ENCODE measurements at regions not wholly inside any gene's neighbourhood (a gene's known extent, or its start where the extent isn't known, plus 50 kb on each side); places are given as distances from the start of the nearest gene placed in this dataset.
A peak's percentile ranks its signal among the peaks of the same experiment; 100 is the strongest.

DNA sequence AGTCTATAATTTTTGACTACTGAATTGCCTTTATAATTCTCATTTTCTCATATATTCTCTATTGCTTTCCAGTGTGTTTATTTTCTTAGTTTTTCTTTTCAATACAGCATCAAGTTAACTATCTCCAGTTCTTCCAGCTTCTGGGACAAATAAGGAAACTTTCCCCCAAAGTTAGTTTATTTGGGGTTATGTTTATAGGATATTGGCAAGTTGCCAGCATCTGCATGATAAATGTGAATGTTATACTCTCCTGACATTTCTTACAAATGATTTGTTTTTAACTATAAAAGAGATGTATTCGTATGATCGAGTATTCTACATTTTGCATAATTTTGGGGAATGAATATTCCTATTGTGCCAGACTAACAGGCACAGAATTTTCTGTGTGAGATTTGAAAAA lies 140.6 kb upstream of the KCNJ3 start:
- TF ChIP-seq NFIC (IDR thresholded peaks at IDR 0.05): peak; percentile 95
- TF ChIP-seq SLC30A9 (CRISPR knock-in tag; IDR thresholded peaks at IDR 0.05): no peak
- TF ChIP-seq NFIX (CRISPR knock-in tag; IDR thresholded peaks at IDR 0.05; ENCODE audit: low read depth): peak; percentile 97
- no peak for TF ChIP-seq CREM (IDR thresholded peaks at IDR 0.05; ENCODE audit: low read depth)
- Histone ChIP-seq H3K36me3 (ENCODE audit: control insufficient read depth, insufficient read depth, low read length) (no peaks in the 10 kb centered on the region), H3K4me2 (ENCODE audit: insufficient read depth, low read length) (no peak overlapping the region), H4K20me1 (replicated peaks; ENCODE audit: control insufficient read depth, insufficient read depth, low read length) (no peaks in the 10 kb centered on the region), H3K9me1 (ENCODE audit: control insufficient read depth, insufficient read depth, low read length) (no peaks in the 10 kb centered on the region), H3K4me3 (no peak overlapping the region), H3K9me3 (replicated peaks; ENCODE audit: control insufficient read depth, insufficient read depth, low read depth, low read length) (no peaks in the 10 kb centered on the region), H3K79me2 (ENCODE audit: control insufficient read depth, insufficient read depth, low read length) (no peaks in the 10 kb centered on the region), H3K4me1 (replicated peaks in 1 of 2; ENCODE audit: control insufficient read depth in 2 of 2, insufficient read depth in 2 of 2, low read length in 2 of 2) (no peaks in the 10 kb centered on the region), H3K9ac (ENCODE audit: insufficient read depth in 1 of 2, low read depth in 2 of 2, low read length in 2 of 2) (no peak overlapping the region), H3K27me3 (ENCODE audit: control insufficient read depth in 2 of 2, insufficient read depth in 2 of 2, low read length in 2 of 2) (no peaks in the 10 kb centered on the region), H3K27ac (ENCODE audit: extremely low read depth, low read depth, low read length) (no peak overlapping the region), H2AFZ (ENCODE audit: low read depth, low read length) (no peak overlapping the region)
- intact Hi-C loops (cut with micrococcal nuclease): no loop called here
- ATAC-seq: no peak
- DNase-seq (ENCODE audit: extremely low read depth in 1 of 4, low spot score in 3 of 4): no peak
- no TSS peak for BruUV-seq (replicated peaks)
- FAIRE-seq: no peak
- CTCF ChIA-PET (ENCODE audit: low intra/inter-chr PET ratio): no interaction called here
- POLR2A ChIA-PET: no interaction called here
- 0% methylated on average over 2 of the region's 2 CpGs for WGBS (ENCODE audit: insufficient coverage, low coverage, missing lambda C conversion rate)
- in situ Hi-C loops (cut with MboI): no loop called here

DNA sequence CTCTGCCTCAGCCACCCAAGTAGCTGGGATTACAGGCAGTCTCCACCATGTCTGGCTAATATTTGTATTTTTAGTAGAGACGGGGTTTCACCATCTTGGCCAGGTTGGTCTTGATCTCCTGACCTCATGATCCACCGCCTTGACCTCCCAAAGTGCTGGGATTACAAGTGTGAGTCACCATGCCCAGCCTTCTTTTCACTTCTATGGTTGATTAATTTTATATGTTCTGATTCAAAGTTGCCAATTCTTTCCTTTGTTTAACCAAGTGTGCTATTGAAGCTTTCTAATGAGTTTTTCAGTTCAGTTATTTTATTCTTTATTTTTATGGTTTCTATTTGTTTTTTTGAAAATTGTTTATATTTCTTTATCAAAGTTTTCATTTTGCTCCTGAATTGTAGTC lies 133.1 kb upstream of the KCNJ3 start:
- FAIRE-seq: no peak
- BruUV-seq (replicated peaks): no TSS peak
- 0% methylated on average over 2 of the region's 2 CpGs for WGBS (ENCODE audit: insufficient coverage, low coverage, missing lambda C conversion rate)
- Histone ChIP-seq H3K27ac (ENCODE audit: extremely low read depth, low read depth, low read length) (no peak overlapping the region), H3K4me1 (replicated peaks in 1 of 2; ENCODE audit: control insufficient read depth in 2 of 2, insufficient read depth in 2 of 2, low read length in 2 of 2) (no peaks in the 10 kb centered on the region), H3K4me2 (ENCODE audit: insufficient read depth, low read length) (no peak overlapping the region), H2AFZ (ENCODE audit: low read depth, low read length) (no peak overlapping the region), H3K79me2 (ENCODE audit: control insufficient read depth, insufficient read depth, low read length) (no peaks in the 10 kb centered on the region), H3K9me3 (replicated peaks; ENCODE audit: control insufficient read depth, insufficient read depth, low read depth, low read length) (0 out of 2 replicates have a peak, but pooled peaks cover 2% of the 10 kb centered on the region), H3K36me3 (ENCODE audit: control insufficient read depth, insufficient read depth, low read length) (no peaks in the 10 kb centered on the region), H4K20me1 (replicated peaks; ENCODE audit: control insufficient read depth, insufficient read depth, low read length) (no peaks in the 10 kb centered on the region), H3K27me3 (ENCODE audit: control insufficient read depth in 2 of 2, insufficient read depth in 2 of 2, low read length in 2 of 2) (no peaks in the 10 kb centered on the region), H3K9ac (ENCODE audit: insufficient read depth in 1 of 2, low read depth in 2 of 2, low read length in 2 of 2) (no peak overlapping the region), H3K4me3 (no peak overlapping the region), H3K9me1 (ENCODE audit: control insufficient read depth, insufficient read depth, low read length) (no peaks in the 10 kb centered on the region)
- intact Hi-C loops (cut with micrococcal nuclease) (no loop called here), in situ Hi-C loops (cut with MboI) (no loop called here)
- no peak for DNase-seq (ENCODE audit: extremely low read depth in 1 of 4, low spot score in 3 of 4)
- ChIA-PET POLR2A (no interaction called here), CTCF (ENCODE audit: low intra/inter-chr PET ratio) (no interaction called here)
- ATAC-seq: no peak
- TF ChIP-seq ZNF699 (CRISPR knock-in tag; IDR thresholded peaks at IDR 0.05; ENCODE audit: insufficient replicate concordance): no peak

Data from K562 (cell line).